NT2/D1 (cell line): ENCODE measurements at regions not wholly inside any gene's neighbourhood (a gene's known extent, or its start where the extent isn't known, plus 50 kb on each side); places are given as distances from the start of the nearest gene placed in this dataset.

Experiments
- SUZ12 ChIP-seq: IDR thresholded peaks from 2 replicates; pipeline ENCODE4 v1.6.1; 2011; ENCODE audit not compliant: insufficient read length, insufficient read depth; ENCODE audit errors: extremely low read depth
- YY1 ChIP-seq: IDR thresholded peaks from 2 replicates; pipeline ENCODE4 v1.6.1; 2011; ENCODE audit not compliant: insufficient read length, insufficient read depth
- ZNF274 ChIP-seq: IDR thresholded peaks from 2 replicates; pipeline ENCODE4 v1.6.1; 2011; ENCODE audit warnings: mild to moderate bottlenecking, low read depth, low read length

- TF ChIP-seq ZNF274 (no peak), SUZ12 (no peak), YY1 (no peak)
Measured at GRCh38 chr3:64756398-64756986, 68.7 kb upstream of the ADAMTS9 start.
